NB4 (cell line): ENCODE measurements at regions not wholly inside any gene's neighbourhood (a gene's known extent, or its start where the extent isn't known, plus 50 kb on each side); places are given as distances from the start of the nearest gene placed in this dataset.

Experiments
- MAX ChIP-seq: IDR thresholded peaks from 2 replicates; pipeline ENCODE4 v1.6.1; 2011; ENCODE audit warnings: low read depth, low read length
- MYC ChIP-seq: IDR thresholded peaks from 2 replicates; pipeline ENCODE4 v1.6.1; 2011; ENCODE audit warnings: low read depth, low read length
- POLR2A ChIP-seq: IDR thresholded peaks from 2 replicates; pipeline ENCODE4 v1.6.1; 2011; ENCODE audit warnings: mild to moderate bottlenecking; ENCODE audit not compliant: insufficient read length; ENCODE audit errors: extremely low read depth
- TF ChIP-seq, protein P1 (sequence below): IDR thresholded peaks from one replicate; pipeline ENCODE4 v1.5.1; 2012; ENCODE audit warnings: low read depth, low read length

DNA sequence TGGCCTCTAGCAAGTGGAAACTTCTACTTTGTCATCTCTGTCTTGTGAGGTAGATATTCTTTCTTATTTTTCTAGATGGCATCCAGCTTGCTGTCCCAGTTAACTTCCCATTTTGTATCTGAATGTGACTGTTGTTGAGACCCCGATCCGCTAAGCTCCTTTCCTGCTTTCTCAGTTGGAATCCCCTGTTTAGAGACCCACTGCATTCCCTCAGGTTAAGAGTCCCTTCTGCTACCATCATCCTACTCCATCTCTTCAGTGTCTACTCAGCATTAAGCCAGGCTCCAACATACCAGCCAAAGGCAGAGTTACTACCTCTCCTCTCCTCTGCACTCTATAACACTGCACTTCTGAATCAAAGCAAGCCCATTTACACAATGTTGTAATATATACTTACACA, 1300.4 kb upstream of the CHAC2 start:
- TF ChIP-seq, protein P1, sequence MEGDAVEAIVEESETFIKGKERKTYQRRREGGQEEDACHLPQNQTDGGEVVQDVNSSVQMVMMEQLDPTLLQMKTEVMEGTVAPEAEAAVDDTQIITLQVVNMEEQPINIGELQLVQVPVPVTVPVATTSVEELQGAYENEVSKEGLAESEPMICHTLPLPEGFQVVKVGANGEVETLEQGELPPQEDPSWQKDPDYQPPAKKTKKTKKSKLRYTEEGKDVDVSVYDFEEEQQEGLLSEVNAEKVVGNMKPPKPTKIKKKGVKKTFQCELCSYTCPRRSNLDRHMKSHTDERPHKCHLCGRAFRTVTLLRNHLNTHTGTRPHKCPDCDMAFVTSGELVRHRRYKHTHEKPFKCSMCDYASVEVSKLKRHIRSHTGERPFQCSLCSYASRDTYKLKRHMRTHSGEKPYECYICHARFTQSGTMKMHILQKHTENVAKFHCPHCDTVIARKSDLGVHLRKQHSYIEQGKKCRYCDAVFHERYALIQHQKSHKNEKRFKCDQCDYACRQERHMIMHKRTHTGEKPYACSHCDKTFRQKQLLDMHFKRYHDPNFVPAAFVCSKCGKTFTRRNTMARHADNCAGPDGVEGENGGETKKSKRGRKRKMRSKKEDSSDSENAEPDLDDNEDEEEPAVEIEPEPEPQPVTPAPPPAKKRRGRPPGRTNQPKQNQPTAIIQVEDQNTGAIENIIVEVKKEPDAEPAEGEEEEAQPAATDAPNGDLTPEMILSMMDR, result no peak
- TF ChIP-seq POLR2A, result no peak
- TF ChIP-seq MYC, result no peak
- TF ChIP-seq MAX, result no peak
